Fibroblast of the aortic adventitia (primary cell): ENCODE measurements at regions not wholly inside any gene's neighbourhood (a gene's known extent, or its start where the extent isn't known, plus 50 kb on each side); places are given as distances from the start of the nearest gene placed in this dataset.

Source experiments
- DNase-seq: peaks from one replicate; pipeline ENCODE4 v3.0.0-alpha.2; 2010; ENCODE audit warnings: low read depth
- H3K4me3 ChIP-seq: 2 replicates; pipeline ENCODE4 v1.5.1; 2011; ENCODE audit warnings: low read depth, mild to moderate bottlenecking, control low read depth, low read length, moderate library complexity
- CTCF ChIP-seq: IDR thresholded peaks from 2 replicates; pipeline ENCODE4 v1.5.1; 2011; ENCODE audit warnings: mild to moderate bottlenecking, low read length, control low read depth, inconsistent platforms; ENCODE audit not compliant: insufficient read depth

- DNase-seq: no peak
- H3K4me3 ChIP-seq: no peak overlapping the region
- TF ChIP-seq CTCF: no peak
Measured at GRCh38 chr7:153838591-153838990, 213.6 kb upstream of the DPP6 start.

- no peak for DNase-seq
- TF ChIP-seq CTCF: no peak
- no peak overlapping the region for H3K4me3 ChIP-seq
Measured at GRCh38 chr7:153840861-153841260, 211.3 kb upstream of the DPP6 start.

GRCh38 chr7:153847828-153848227 is 204.4 kb upstream of the DPP6 start:
- H3K4me3 ChIP-seq: no peak overlapping the region
- no peak for DNase-seq
- TF ChIP-seq CTCF: no peak

GRCh38 chr7:153852261-153852660 is 199.9 kb upstream of the DPP6 start:
- no peak for DNase-seq
- TF ChIP-seq CTCF: no peak
- no peak overlapping the region for H3K4me3 ChIP-seq

- H3K4me3 ChIP-seq: no peak overlapping the region
- no peak for DNase-seq
- TF ChIP-seq CTCF: no peak
Measured at GRCh38 chr7:153858355-153858754, 193.8 kb upstream of the DPP6 start.

- H3K4me3 ChIP-seq: no peak overlapping the region
- TF ChIP-seq CTCF: no peak
- no peak for DNase-seq
Measured at GRCh38 chr7:153859239-153859638, 193.0 kb upstream of the DPP6 start.
